ENCODE measurements at regions not wholly inside any gene's neighbourhood (a gene's known extent, or its start where the extent isn't known, plus 50 kb on each side); places are given as distances from the start of the nearest gene placed in this dataset.
A peak's percentile ranks its signal among the peaks of the same experiment; 100 is the strongest.
"Not testable (repeated sequence)": the region's sequence is repeated elsewhere in the genome, so short reads cannot be mapped to it uniquely, and the experiment has no call there.

GRCh38 chr10:21405981-21406380 lies 119.5 kb downstream of the SKIDA1 start:
- no peak for DNase-seq

GRCh38 chr10:21403256-21404015 lies 122.0 kb downstream of the SKIDA1 start:
- DNase-seq = no peak

- no peak for DNase-seq
Measured at GRCh38 chr10:21402606-21403083, 122.8 kb downstream of the SKIDA1 start.

GRCh38 chr10:21401196-21401595 lies 124.3 kb downstream of the SKIDA1 start:
- DNase-seq = no peak

- no peak for DNase-seq
Measured at GRCh38 chr10:21399392-21400035, 126.0 kb downstream of the SKIDA1 start.

GRCh38 chr10:21398563-21399231 lies 126.8 kb downstream of the SKIDA1 start:
- DNase-seq = no peak

GRCh38 chr10:21396889-21397288 lies 128.6 kb downstream of the SKIDA1 start:
- no peak for DNase-seq

GRCh38 chr10:21393931-21394330 lies 131.6 kb downstream of the SKIDA1 start:
- DNase-seq = no peak

GRCh38 chr10:21388589-21388988 lies 136.9 kb downstream of the SKIDA1 start:
- no peak for DNase-seq

- no peak for DNase-seq
Measured at GRCh38 chr10:21387868-21388267, 137.6 kb downstream of the SKIDA1 start.

- no peak for DNase-seq
Measured at GRCh38 chr10:21385996-21386585, 139.4 kb downstream of the SKIDA1 start.

GRCh38 chr10:21385536-21385935 lies 139.9 kb downstream of the SKIDA1 start:
- DNase-seq = no peak

- no peak for DNase-seq
Measured at GRCh38 chr10:21379143-21379542, 146.3 kb downstream of the SKIDA1 start.

GRCh38 chr10:21375274-21375673 lies 150.2 kb downstream of the SKIDA1 start:
- DNase-seq = not testable (repeated sequence)

- DNase-seq = not testable (repeated sequence)
Measured at GRCh38 chr10:21373881-21374280, 151.6 kb downstream of the SKIDA1 start.

- DNase-seq = peak; percentile 2 to 67 (median 39)
Measured at GRCh38 chr10:21372651-21373410, 152.7 kb downstream of the SKIDA1 start.

- DNase-seq = no peak
Measured at GRCh38 chr10:21369697-21370096, 155.8 kb downstream of the SKIDA1 start.

- no peak for DNase-seq
Measured at GRCh38 chr10:21368728-21369425, 156.6 kb downstream of the SKIDA1 start.

GRCh38 chr10:21368022-21368582 lies 157.4 kb downstream of the SKIDA1 start:
- no peak for DNase-seq

- not testable (repeated sequence) for DNase-seq
Measured at GRCh38 chr10:21366108-21366507, 159.4 kb downstream of the SKIDA1 start.

Data from stimulated activated naive CD4-positive, alpha-beta T cell (primary cell).